ENCODE measurements at regions not wholly inside any gene's neighbourhood (a gene's known extent, or its start where the extent isn't known, plus 50 kb on each side); places are given as distances from the start of the nearest gene placed in this dataset.

DNA sequence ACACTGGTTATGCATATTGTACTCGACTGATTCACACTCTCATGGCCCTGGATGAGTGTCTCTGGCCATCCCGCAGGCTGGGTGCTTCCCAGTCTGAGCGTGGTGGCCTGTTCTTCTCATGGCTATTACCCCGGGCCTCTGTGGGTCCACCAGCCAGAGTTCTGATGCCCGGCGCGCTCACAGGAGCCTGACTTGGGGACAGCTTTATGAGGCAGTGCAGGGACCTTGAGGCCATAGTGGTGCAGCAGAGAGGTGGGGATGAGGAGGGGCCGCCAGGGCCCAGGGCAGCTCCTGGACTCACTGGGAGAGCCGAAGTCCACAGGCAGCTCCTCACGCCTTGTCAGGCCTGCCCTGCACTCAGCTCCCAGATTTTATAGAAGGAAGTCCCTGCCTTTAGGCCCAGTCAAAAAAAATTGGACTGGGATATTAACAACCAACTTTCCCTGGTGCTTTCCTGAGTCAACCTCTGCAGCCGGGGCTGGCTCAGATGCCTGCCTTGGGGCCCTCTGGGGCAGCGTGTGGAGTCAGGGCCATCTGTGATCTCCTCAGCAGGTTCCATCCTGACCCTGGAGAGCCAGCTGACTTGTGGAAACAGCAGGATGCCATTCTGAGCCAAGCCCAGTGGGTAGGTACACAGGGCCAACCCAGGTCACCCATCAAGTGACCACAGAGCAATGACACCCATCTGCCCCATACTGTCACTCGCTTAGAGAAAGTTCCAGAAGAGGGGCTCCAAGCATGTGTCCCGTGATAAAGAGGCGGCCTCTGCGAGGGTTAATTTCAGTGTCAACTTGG is 89.4 kb upstream of the DIO3 start:
- H3K4me2 ChIP-seq, result no peak overlapping the region
- no peaks in the 10 kb centered on the region for H3K9me3 ChIP-seq
- H3F3A ChIP-seq (replicated peaks; ENCODE audit: insufficient read depth), result no peaks in the 10 kb centered on the region
- POLR2A ChIA-PET, result no interaction called here
- H4K20me1 ChIP-seq (ENCODE audit: insufficient read depth), result no peaks in the 10 kb centered on the region
- no peak for DNase-seq
- no peak overlapping the region for H3K9ac ChIP-seq
- no peaks in the 10 kb centered on the region for H3K9me2 ChIP-seq
- no peak overlapping the region for H3K27ac ChIP-seq (ENCODE audit: low read depth in 2 of 2, low read length in 1 of 2)
- no peak overlapping the region for H2AFZ ChIP-seq (ENCODE audit: low read depth)
- TF ChIP-seq IRF3 (IDR thresholded peaks at IDR 0.05; ENCODE audit: low read depth, low read length) (no peak), SIN3A (IDR thresholded peaks at IDR 0.05; ENCODE audit: borderline replicate concordance, low read depth, low read length) (no peak), FOSL2 (IDR thresholded peaks at IDR 0.05; ENCODE audit: borderline replicate concordance, low read depth) (no peak), JUND (IDR thresholded peaks at IDR 0.05) (no peak), ELF1 (IDR thresholded peaks at IDR 0.05) (no peak), GATA2 (CRISPR knock-in tag; IDR thresholded peaks at IDR 0.05) (no peak), RAD21 (IDR thresholded peaks at IDR 0.05; ENCODE audit: low read length) (no peak)
- TF ChIP-seq, protein P1, sequence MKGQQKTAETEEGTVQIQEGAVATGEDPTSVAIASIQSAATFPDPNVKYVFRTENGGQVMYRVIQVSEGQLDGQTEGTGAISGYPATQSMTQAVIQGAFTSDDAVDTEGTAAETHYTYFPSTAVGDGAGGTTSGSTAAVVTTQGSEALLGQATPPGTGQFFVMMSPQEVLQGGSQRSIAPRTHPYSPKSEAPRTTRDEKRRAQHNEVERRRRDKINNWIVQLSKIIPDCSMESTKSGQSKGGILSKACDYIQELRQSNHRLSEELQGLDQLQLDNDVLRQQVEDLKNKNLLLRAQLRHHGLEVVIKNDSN (IDR thresholded peaks at IDR 0.05; ENCODE audit: borderline replicate concordance, low read depth), result no peak
- TF ChIP-seq, protein P2, sequence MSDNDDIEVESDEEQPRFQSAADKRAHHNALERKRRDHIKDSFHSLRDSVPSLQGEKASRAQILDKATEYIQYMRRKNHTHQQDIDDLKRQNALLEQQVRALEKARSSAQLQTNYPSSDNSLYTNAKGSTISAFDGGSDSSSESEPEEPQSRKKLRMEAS (IDR thresholded peaks at IDR 0.05; ENCODE audit: low read depth), result no peak
- no peak overlapping the region for H3K4me3 ChIP-seq (ENCODE audit: low read depth in 2 of 2, low read length in 1 of 2)
- WGBS (ENCODE audit: low lambda C conversion rate), result 41% methylated on average over 12 of the region's 16 CpGs
- CTCF ChIA-PET, result no interaction called here
- H3K36me3 ChIP-seq (replicated peaks in 1 of 2; ENCODE audit: control insufficient read depth in 1 of 2, insufficient read depth in 2 of 2, low read length in 1 of 2), result no peaks in the 10 kb centered on the region
- no peaks in the 10 kb centered on the region for H3K27me3 ChIP-seq (ENCODE audit: insufficient read depth)
- H3K4me1 ChIP-seq (ENCODE audit: control insufficient read depth in 1 of 2, insufficient read depth in 2 of 2, low read depth in 1 of 2, low read length in 1 of 2), result peaks cover 0 to 8% of the 10 kb centered on the region in 2 experiments; a peak in 1 of 4 replicates
- H3K79me2 ChIP-seq (ENCODE audit: insufficient read depth), result no peaks in the 10 kb centered on the region

GRCh38 chr14:101472518-101472849 is 88.8 kb upstream of the DIO3 start:
- peaks cover 0 to 14% of the 10 kb centered on the region in 2 experiments; a peak in 1 of 4 replicates for H3K4me1 ChIP-seq (ENCODE audit: control insufficient read depth in 1 of 2, insufficient read depth in 2 of 2, low read depth in 1 of 2, low read length in 1 of 2)
- H3K4me2 ChIP-seq, result no peak overlapping the region
- H3F3A ChIP-seq (replicated peaks; ENCODE audit: insufficient read depth), result no peaks in the 10 kb centered on the region
- no peak overlapping the region for H3K4me3 ChIP-seq (ENCODE audit: low read depth in 2 of 2, low read length in 1 of 2)
- POLR2A ChIA-PET, result no interaction called here
- no peak overlapping the region for H3K9ac ChIP-seq
- no peak overlapping the region for H3K27ac ChIP-seq (ENCODE audit: low read depth in 2 of 2, low read length in 1 of 2)
- CTCF ChIA-PET, result no interaction called here
- H3K27me3 ChIP-seq (ENCODE audit: insufficient read depth), result no peaks in the 10 kb centered on the region
- H3K9me2 ChIP-seq, result no peaks in the 10 kb centered on the region
- H4K20me1 ChIP-seq (ENCODE audit: insufficient read depth), result no peaks in the 10 kb centered on the region
- no peaks in the 10 kb centered on the region for H3K9me3 ChIP-seq
- no peaks in the 10 kb centered on the region for H3K79me2 ChIP-seq (ENCODE audit: insufficient read depth)
- WGBS (ENCODE audit: low lambda C conversion rate), result 53% methylated on average over 4 of the region's 6 CpGs
- TF ChIP-seq, protein P3, sequence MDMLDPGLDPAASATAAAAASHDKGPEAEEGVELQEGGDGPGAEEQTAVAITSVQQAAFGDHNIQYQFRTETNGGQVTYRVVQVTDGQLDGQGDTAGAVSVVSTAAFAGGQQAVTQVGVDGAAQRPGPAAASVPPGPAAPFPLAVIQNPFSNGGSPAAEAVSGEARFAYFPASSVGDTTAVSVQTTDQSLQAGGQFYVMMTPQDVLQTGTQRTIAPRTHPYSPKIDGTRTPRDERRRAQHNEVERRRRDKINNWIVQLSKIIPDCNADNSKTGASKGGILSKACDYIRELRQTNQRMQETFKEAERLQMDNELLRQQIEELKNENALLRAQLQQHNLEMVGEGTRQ (IDR thresholded peaks at IDR 0.05; ENCODE audit: borderline replicate concordance, low read depth, low read length), result no peak
- TF ChIP-seq FOXJ3 (CRISPR knock-in tag; IDR thresholded peaks at IDR 0.05) (no peak), GABPA (IDR thresholded peaks at IDR 0.05; ENCODE audit: low read depth) (no peak), FOXM1 (IDR thresholded peaks at IDR 0.05; ENCODE audit: low read depth) (no peak), TAF1 (IDR thresholded peaks at IDR 0.05; ENCODE audit: borderline replicate concordance, low read depth, low read length) (no peak)
- TF ChIP-seq, protein P2 (IDR thresholded peaks at IDR 0.05; ENCODE audit: low read depth), result no peak
- no peak for DNase-seq
- H2AFZ ChIP-seq (ENCODE audit: low read depth), result no peak overlapping the region
- H3K36me3 ChIP-seq (replicated peaks in 1 of 2; ENCODE audit: control insufficient read depth in 1 of 2, insufficient read depth in 2 of 2, low read length in 1 of 2), result no peaks in the 10 kb centered on the region

All from SK-N-SH (cell line).